Testis (tissue), 2 donors: ENCODE measurements at regions not wholly inside any gene's neighbourhood (a gene's known extent, or its start where the extent isn't known, plus 50 kb on each side); places are given as distances from the start of the nearest gene placed in this dataset.

ENCODE experiments used
- DNase-seq: peaks from one replicate; pipeline ENCODE4 v3.0.0-alpha.2; 2019
- H3K27ac ChIP-seq, 2 donors: fragments of 200-600 bp; sonication (generic); one replicate each; pipeline ENCODE4 v1.5.1; 2019
- H3K27me3 ChIP-seq: fragments of 200-600 bp; sonication (generic); one replicate; pipeline ENCODE4 v1.5.1; 2019
- H3K36me3 ChIP-seq: fragments of 200-600 bp; sonication (generic); one replicate; pipeline ENCODE4 v1.5.1; 2017; ENCODE audit warnings: low read depth; ENCODE audit errors: missing control alignments
- H3K4me1 ChIP-seq: fragments of 200-600 bp; sonication (generic); one replicate; pipeline ENCODE4 v1.5.1; 2019
- H3K4me3 ChIP-seq, 2 donors: fragments of 200-600 bp; sonication (generic); one replicate each; pipeline ENCODE4 v1.5.1; 2017 to 2019
- H3K9me3 ChIP-seq: fragments of 200-600 bp; sonication (generic); one replicate; pipeline ENCODE4 v1.5.1; 2017
- POLR2A ChIP-seq: fragments of 450-650 bp; IDR thresholded peaks from one replicate; pipeline ENCODE4 v1.6.1; 2017; ENCODE audit warnings: antibody characterized with exemption, mild to moderate bottlenecking, moderate library complexity
- WGBS, 2 donors: methylation state at CpG; one replicate each; pipeline ENCODE4 v1.1.5; 2018; 5-methylcytosine and 5-hydroxymethylcytosine counted together
- intact Hi-C: fragments of 100-400 bp; cut with DNase I; formaldehyde crosslinking; loops from one replicate; pipeline ENCODE4 v1.15.1; 2023; ENCODE audit warnings: low total_unique reads
- TF ChIP-seq, protein P1 (sequence below), 3 experiments: fragments of 450-650 bp in 2 of 3; fragments of 200-600 bp in 1 of 3; sonication (generic) in 1 of 3; IDR thresholded peaks; one replicate each; pipeline ENCODE4 v1.5.1; 2016 to 2019; ENCODE audit warnings: antibody characterized with exemption in 3 of 3, mild to moderate bottlenecking in 2 of 3, moderate library complexity in 1 of 3

DNA sequence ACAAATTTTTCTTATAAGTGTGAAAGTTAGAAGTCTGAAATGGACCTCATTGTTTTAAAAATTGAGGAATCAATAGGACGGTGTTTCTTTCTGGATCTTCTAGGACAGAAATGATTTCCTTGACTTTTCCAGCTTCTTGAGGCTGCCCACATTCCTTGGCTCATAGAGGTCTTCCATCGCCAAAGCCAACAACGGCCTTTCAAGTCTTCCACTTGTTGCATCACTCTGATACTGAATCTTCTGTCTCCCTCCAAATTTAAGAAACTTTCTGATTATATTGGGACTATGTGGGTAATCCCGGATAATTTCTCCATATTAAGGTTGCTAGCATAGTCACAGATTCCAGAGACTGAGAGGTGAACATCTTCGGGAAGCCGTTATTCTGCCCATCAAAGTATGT is 595.4 kb upstream of the ADAMTS5 start:
- Histone ChIP-seq H3K4me3 (no peak overlapping the region), H3K27me3 (no peaks in the 10 kb centered on the region), H3K36me3 (no peaks in the 10 kb centered on the region), H3K9me3 (no peaks in the 10 kb centered on the region), H3K27ac (no peak overlapping the region), H3K4me1 (no peaks in the 10 kb centered on the region)
- TF ChIP-seq POLR2A: no peak
- TF ChIP-seq, protein P1, sequence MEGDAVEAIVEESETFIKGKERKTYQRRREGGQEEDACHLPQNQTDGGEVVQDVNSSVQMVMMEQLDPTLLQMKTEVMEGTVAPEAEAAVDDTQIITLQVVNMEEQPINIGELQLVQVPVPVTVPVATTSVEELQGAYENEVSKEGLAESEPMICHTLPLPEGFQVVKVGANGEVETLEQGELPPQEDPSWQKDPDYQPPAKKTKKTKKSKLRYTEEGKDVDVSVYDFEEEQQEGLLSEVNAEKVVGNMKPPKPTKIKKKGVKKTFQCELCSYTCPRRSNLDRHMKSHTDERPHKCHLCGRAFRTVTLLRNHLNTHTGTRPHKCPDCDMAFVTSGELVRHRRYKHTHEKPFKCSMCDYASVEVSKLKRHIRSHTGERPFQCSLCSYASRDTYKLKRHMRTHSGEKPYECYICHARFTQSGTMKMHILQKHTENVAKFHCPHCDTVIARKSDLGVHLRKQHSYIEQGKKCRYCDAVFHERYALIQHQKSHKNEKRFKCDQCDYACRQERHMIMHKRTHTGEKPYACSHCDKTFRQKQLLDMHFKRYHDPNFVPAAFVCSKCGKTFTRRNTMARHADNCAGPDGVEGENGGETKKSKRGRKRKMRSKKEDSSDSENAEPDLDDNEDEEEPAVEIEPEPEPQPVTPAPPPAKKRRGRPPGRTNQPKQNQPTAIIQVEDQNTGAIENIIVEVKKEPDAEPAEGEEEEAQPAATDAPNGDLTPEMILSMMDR (IDR thresholded peaks at IDR 0.05): no peak
- no peak for DNase-seq
- intact Hi-C loops: no loop called here
- WGBS, 2 donors: 92 to 95% methylated on average over 6 of the region's 6 CpGs

DNA sequence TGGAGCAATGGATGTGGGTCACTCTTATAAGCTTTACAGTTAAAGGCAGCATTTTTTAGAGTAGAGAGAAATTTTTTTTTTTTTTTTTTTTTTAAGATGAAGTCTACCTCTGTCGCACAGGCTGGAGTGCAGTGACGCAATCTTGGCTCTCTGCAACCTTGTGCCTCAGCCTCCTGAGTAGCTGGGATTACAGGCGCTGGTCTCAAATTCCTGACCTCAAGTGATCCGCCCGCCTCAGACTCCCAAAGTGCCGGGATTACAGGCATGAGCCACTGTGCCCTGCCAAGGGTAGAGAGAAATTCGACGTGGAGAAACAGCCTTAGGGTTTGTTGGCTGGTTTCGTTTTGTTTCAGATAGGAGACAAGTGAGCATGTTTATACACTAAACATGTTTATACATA is 594.2 kb upstream of the ADAMTS5 start:
- H3K4me3 ChIP-seq: no peak overlapping the region
- no peaks in the 10 kb centered on the region for H3K9me3 ChIP-seq
- H3K36me3 ChIP-seq: no peaks in the 10 kb centered on the region
- no peak overlapping the region for H3K27ac ChIP-seq
- H3K27me3 ChIP-seq: no peaks in the 10 kb centered on the region
- H3K4me1 ChIP-seq: no peaks in the 10 kb centered on the region
- no peak for DNase-seq
- intact Hi-C loops: no loop called here
- 92 to 93% methylated on average over 9 of the region's 9 CpGs for WGBS, 2 donors
- no peak for TF ChIP-seq POLR2A
- TF ChIP-seq, protein P1 (IDR thresholded peaks at IDR 0.05): no peak

DNA sequence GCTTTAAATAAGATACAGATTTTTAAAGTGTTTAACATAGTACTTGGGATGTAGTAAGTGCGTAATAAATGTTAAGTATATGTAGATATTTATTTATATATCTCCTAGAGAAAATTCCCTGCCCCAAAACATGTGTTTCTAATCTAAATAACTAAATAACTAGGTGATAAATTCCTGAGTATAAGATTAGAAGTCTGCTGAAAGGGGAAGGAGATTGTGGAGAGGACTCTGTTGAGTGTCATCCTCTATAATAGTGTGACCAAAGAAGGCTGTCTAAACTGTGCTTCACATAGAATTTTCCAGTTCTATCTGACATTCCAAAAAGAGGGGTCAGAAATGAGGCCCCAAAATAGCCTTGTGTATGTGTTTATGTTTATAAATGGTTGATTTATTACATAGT is 590.5 kb upstream of the ADAMTS5 start:
- Histone ChIP-seq H3K27ac (no peak overlapping the region), H3K4me1 (no peaks in the 10 kb centered on the region), H3K36me3 (no peaks in the 10 kb centered on the region), H3K4me3 (no peak overlapping the region), H3K9me3 (no peaks in the 10 kb centered on the region), H3K27me3 (no peaks in the 10 kb centered on the region)
- 100% methylated on average over 1 of the region's 1 CpG for WGBS, 2 donors
- intact Hi-C loops: no loop called here
- TF ChIP-seq, protein P1 (IDR thresholded peaks at IDR 0.05): no peak
- no peak for TF ChIP-seq POLR2A
- DNase-seq: no peak

DNA sequence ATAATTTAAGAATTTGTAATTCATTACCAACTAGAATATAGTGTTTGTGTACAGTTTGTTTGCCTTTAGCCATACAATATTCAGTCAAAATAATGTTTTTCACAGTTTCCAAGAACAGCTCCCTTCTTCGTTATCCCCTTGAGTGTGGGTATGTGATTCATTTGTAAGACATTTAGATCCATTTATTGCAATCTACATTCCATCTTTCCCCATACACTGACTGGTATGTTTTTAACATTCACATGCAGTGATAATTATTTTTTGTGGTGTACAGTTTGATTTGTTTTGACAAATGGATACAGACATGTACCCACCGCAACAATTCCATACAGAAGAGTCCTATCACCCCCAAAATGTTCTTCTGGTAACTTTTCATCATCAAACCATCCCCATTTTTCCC is 589.1 kb upstream of the ADAMTS5 start:
- WGBS, 2 donors: 95 to 98% methylated on average over 2 of the region's 2 CpGs
- H3K9me3 ChIP-seq: no peaks in the 10 kb centered on the region
- no peaks in the 10 kb centered on the region for H3K27me3 ChIP-seq
- DNase-seq: no peak
- H3K27ac ChIP-seq: no peak overlapping the region
- no peak for TF ChIP-seq POLR2A
- TF ChIP-seq, protein P1 (IDR thresholded peaks at IDR 0.05): no peak
- intact Hi-C loops: no loop called here
- no peaks in the 10 kb centered on the region for H3K4me1 ChIP-seq
- H3K4me3 ChIP-seq: no peak overlapping the region
- H3K36me3 ChIP-seq: no peaks in the 10 kb centered on the region

DNA sequence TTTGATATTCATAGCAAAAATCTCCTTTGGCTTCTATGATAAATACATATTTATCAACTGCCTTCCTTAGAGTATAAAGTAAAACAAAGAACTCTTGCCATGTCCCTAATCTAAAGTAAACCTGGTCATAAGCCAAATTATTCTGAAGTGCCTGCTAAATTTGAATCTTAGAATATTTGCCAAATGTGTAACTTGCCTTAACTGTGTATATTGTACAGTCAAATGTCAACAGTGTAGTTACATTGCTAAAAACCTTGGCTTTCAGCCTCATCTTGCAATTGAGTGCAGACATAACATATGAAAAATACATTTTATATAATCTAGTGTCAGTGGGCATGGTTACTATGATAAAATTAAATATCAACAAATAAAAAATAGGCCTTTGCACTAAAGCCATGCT is 583.4 kb upstream of the ADAMTS5 start:
- no peak for TF ChIP-seq POLR2A
- TF ChIP-seq, protein P1 (IDR thresholded peaks at IDR 0.05): no peak
- DNase-seq: no peak
- no peaks in the 10 kb centered on the region for H3K27me3 ChIP-seq

More for the DNA sequence above, 583.4 kb upstream of the ADAMTS5 start:
- intact Hi-C loops: no loop called here
- Histone ChIP-seq H3K36me3 (no peaks in the 10 kb centered on the region), H3K4me3 (no peak overlapping the region), H3K27ac (no peak overlapping the region), H3K9me3 (no peaks in the 10 kb centered on the region), H3K4me1 (no peaks in the 10 kb centered on the region)
